ENCODE measurements at regions not wholly inside any gene's neighbourhood (a gene's known extent, or its start where the extent isn't known, plus 50 kb on each side); places are given as distances from the start of the nearest gene placed in this dataset.

DNA sequence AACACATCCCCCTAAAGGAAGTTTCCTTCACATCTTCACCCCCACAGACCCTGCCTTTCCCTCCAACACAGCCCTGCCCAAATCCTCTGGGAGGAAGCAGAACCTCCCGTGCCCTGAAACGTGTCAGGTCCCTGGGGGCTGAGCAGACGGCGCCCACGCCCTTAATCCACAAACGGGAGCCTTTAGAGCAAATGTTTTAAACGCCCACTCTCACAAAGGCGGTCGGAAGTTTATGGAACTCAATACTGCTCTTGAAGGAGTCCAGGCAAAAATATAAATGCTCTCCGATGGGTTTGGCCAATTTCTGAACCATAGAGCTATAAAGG, 237.1 kb upstream of the AFDN start:
- DNase-seq (ENCODE audit: low read depth in 4 of 6, low spot score in 6 of 6) = no peak
- peaks cover 13% of the 10 kb centered on the region for H3K4me1 ChIP-seq (ENCODE audit: control insufficient read depth, insufficient read depth, low read length)
- WGBS (ENCODE audit: insufficient coverage) = 78% methylated on average over 8 of the region's 10 CpGs

DNA sequence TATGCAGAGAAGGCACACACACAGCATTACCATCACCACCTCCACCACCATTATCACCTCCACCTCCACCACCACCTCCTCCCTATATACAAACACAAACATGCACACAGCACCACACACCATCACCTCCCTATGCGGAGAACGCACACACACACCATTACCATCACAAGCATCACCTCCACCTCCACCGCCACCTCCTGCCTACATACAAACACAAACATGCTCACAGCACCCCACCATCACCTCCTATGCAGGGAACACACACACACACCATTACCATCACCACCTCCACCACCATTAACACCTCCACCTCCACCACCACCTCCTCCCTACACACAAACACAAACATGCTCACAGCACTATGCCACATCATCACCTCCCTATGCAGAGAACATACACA, 236.5 kb upstream of the AFDN start:
- peaks cover 13% of the 10 kb centered on the region for H3K4me1 ChIP-seq (ENCODE audit: control insufficient read depth, insufficient read depth, low read length)
- no peak overlapping the region for H3K27ac ChIP-seq (ENCODE audit: low read depth, low read length)
- no peak for DNase-seq (ENCODE audit: low read depth in 4 of 6, low spot score in 6 of 6)
- H3K9me3 ChIP-seq (ENCODE audit: control insufficient read depth, insufficient read depth, low read length) = no peaks in the 10 kb centered on the region
- H3K36me3 ChIP-seq (ENCODE audit: control insufficient read depth, insufficient read depth, low read length) = no peaks in the 10 kb centered on the region
- no peak overlapping the region for H3K4me3 ChIP-seq (ENCODE audit: low read depth, low read length)
- no peaks in the 10 kb centered on the region for H3K27me3 ChIP-seq (ENCODE audit: control insufficient read depth, insufficient read depth, low read length)
- WGBS (ENCODE audit: insufficient coverage) = 100% methylated on average over 3 of the region's 3 CpGs

More for the DNA sequence above, 237.1 kb upstream of the AFDN start:
- Histone ChIP-seq H3K27me3 (ENCODE audit: control insufficient read depth, insufficient read depth, low read length) (no peaks in the 10 kb centered on the region), H3K9me3 (ENCODE audit: control insufficient read depth, insufficient read depth, low read length) (no peaks in the 10 kb centered on the region), H3K36me3 (ENCODE audit: control insufficient read depth, insufficient read depth, low read length) (no peaks in the 10 kb centered on the region), H3K27ac (ENCODE audit: low read depth, low read length) (no peak overlapping the region), H3K4me3 (ENCODE audit: low read depth, low read length) (no peak overlapping the region)

All from spinal cord (tissue), 9 donors.